ENCODE measurements at regions not wholly inside any gene's neighbourhood (a gene's known extent, or its start where the extent isn't known, plus 50 kb on each side); places are given as distances from the start of the nearest gene placed in this dataset.

GRCh38 chr12:61854902-61855301 lies 405.3 kb upstream of the USP15 start:
- no peak overlapping the region for H3K18ac ChIP-seq (ENCODE audit: extremely low read depth, low read length)
- H2BK120ac ChIP-seq (replicated peaks; ENCODE audit: low read depth, low read length), result no peak overlapping the region
- H3K9ac ChIP-seq (replicated peaks in 1 of 4; ENCODE audit: extremely low read depth in 1 of 4, low read depth in 3 of 4, low read length in 3 of 4), result no peak overlapping the region
- no peak overlapping the region for H3K4ac ChIP-seq (replicated peaks; ENCODE audit: insufficient read length, low read depth, low read length)
- ChIA-PET CTCF (ENCODE audit: partially characterized antibody) (no interaction called here), POLR2A (ENCODE audit: partially characterized antibody) (no interaction called here)
- no peak overlapping the region for H3K27ac ChIP-seq (ENCODE audit: low read depth, low read length)
- H2BK15ac ChIP-seq (ENCODE audit: low read length), result no peak overlapping the region
- H3K14ac ChIP-seq (ENCODE audit: insufficient read length), result no peak overlapping the region
- no peak overlapping the region for H4K5ac ChIP-seq (ENCODE audit: insufficient read length, low read depth, low read length)
- no peak overlapping the region for H3K4me3 ChIP-seq (ENCODE audit: extremely low read depth in 1 of 4, insufficient read depth in 2 of 4, low read depth in 3 of 4, low read length in 4 of 4)
- no peak overlapping the region for H4K91ac ChIP-seq (replicated peaks; ENCODE audit: insufficient read length, low read length)
- no peak overlapping the region for H2AK5ac ChIP-seq (ENCODE audit: low read depth, low read length)
- H4K20me1 ChIP-seq (replicated peaks in 1 of 2; ENCODE audit: control insufficient read depth in 1 of 2, insufficient read depth in 2 of 2, low read length in 2 of 2), result no peaks in the 10 kb centered on the region
- no peaks in the 10 kb centered on the region for H3K79me1 ChIP-seq (ENCODE audit: low read depth, low read length)
- H2BK20ac ChIP-seq (ENCODE audit: low read length), result no peak overlapping the region
- DNase-seq (ENCODE audit: low read depth in 1 of 2, low spot score in 2 of 2) (no peak), FAIRE-seq (no peak)
- no peak overlapping the region for H2BK5ac ChIP-seq (ENCODE audit: low read depth, low read length)
- no peak overlapping the region for H3K56ac ChIP-seq (replicated peaks; ENCODE audit: insufficient read length, low read depth, low read length)
- no peaks in the 10 kb centered on the region for H3K4me1 ChIP-seq (replicated peaks in 1 of 4; ENCODE audit: control insufficient read depth in 3 of 4, insufficient read depth in 4 of 4, low read length in 3 of 4)
- H4K8ac ChIP-seq (ENCODE audit: extremely low read depth, insufficient read depth, low read length), result no peak overlapping the region
- H3K9me3 ChIP-seq (ENCODE audit: insufficient read depth in 2 of 2, low read depth in 1 of 2, low read length in 1 of 2), result no peaks in the 10 kb centered on the region
- no peak overlapping the region for H2AFZ ChIP-seq (ENCODE audit: low read length)
- H3K23me2 ChIP-seq (ENCODE audit: low read depth, low read length), result no peaks in the 10 kb centered on the region; the same call in 1 of the 2 replicates
- H3K4me2 ChIP-seq (ENCODE audit: insufficient read depth in 1 of 2, low read depth in 2 of 2, low read length in 2 of 2), result no peak overlapping the region
- no peaks in the 10 kb centered on the region for H3K27me3 ChIP-seq (replicated peaks in 1 of 4; ENCODE audit: control insufficient read depth in 3 of 4, extremely low read depth in 1 of 4, insufficient read depth in 3 of 4, low read length in 3 of 4)
- H3K79me2 ChIP-seq (ENCODE audit: control insufficient read depth in 1 of 2, insufficient read depth in 2 of 2, low read length in 2 of 2), result no peaks in the 10 kb centered on the region
- no peak overlapping the region for H2BK12ac ChIP-seq (ENCODE audit: low read depth, low read length)
- no peak overlapping the region for H3K23ac ChIP-seq (ENCODE audit: insufficient read length)
- H3K36me3 ChIP-seq (ENCODE audit: control insufficient read depth in 2 of 4, insufficient read depth in 4 of 4, low read length in 3 of 4), result no peaks in the 10 kb centered on the region; a peak in 1 of 8 replicates
- no peak for TF ChIP-seq YY1 (IDR thresholded peaks at IDR 0.05; ENCODE audit: low read depth, low read length)
- TF ChIP-seq POU5F1 (IDR thresholded peaks at IDR 0.05; ENCODE audit: low read depth, low read length), result no peak
- TF ChIP-seq ATF2 (IDR thresholded peaks at IDR 0.05; ENCODE audit: low read length), result no peak
- TF ChIP-seq RBBP5 (IDR thresholded peaks at IDR 0.05; ENCODE audit: borderline replicate concordance, low read depth, low read length), result no peak
- no peak for TF ChIP-seq RFX5 (IDR thresholded peaks at IDR 0.05; ENCODE audit: borderline replicate concordance, low read depth, low read length)
- TF ChIP-seq JUND (IDR thresholded peaks at IDR 0.05; ENCODE audit: low read length), result no peak
- TF ChIP-seq RAD21 (IDR thresholded peaks at IDR 0.05 in 1 of 2, conservative IDR thresholded peaks at IDR 0.05 in 1 of 2; ENCODE audit: low read depth in 2 of 2, low read length in 2 of 2), result no peak
- no peak for TF ChIP-seq GTF2F1 (IDR thresholded peaks at IDR 0.05; ENCODE audit: borderline replicate concordance, low read depth, low read length)
- no peak for TF ChIP-seq GABPA (IDR thresholded peaks at IDR 0.05; ENCODE audit: borderline replicate concordance, insufficient read depth, low read length)
- TF ChIP-seq CBX5 (IDR thresholded peaks at IDR 0.05; ENCODE audit: low read depth, low read length), result no peak
- no peak for TF ChIP-seq BCL11A (IDR thresholded peaks at IDR 0.05; ENCODE audit: low read depth in 2 of 2, low read length in 2 of 2)
- no peak for TF ChIP-seq CHD1 (IDR thresholded peaks at IDR 0.05; ENCODE audit: low read depth, low read length)
- no peak for TF ChIP-seq MAFK (IDR thresholded peaks at IDR 0.05; ENCODE audit: low read depth, low read length)
- no peak for TF ChIP-seq ASH2L (IDR thresholded peaks at IDR 0.05; ENCODE audit: low read length)
- TF ChIP-seq RXRA (IDR thresholded peaks at IDR 0.05; ENCODE audit: insufficient read depth, low read depth, low read length), result no peak
